ENCODE measurements at regions not wholly inside any gene's neighbourhood (a gene's known extent, or its start where the extent isn't known, plus 50 kb on each side); places are given as distances from the start of the nearest gene placed in this dataset.

GRCh38 chr4:186854256-186854655 is 130.6 kb upstream of the FAT1 start:
- H3K9me3 ChIP-seq = no peaks in the 10 kb centered on the region
- no peak for TF ChIP-seq CTCF (IDR thresholded peaks at IDR 0.05; ENCODE audit: low read depth, low read length)
- H3K4me1 ChIP-seq = no peaks in the 10 kb centered on the region
- H3K36me3 ChIP-seq = no peaks in the 10 kb centered on the region
- no peak for DNase-seq
- H3K4me3 ChIP-seq (ENCODE audit: low read depth, low read length) = no peak overlapping the region
- H3K27me3 ChIP-seq = no peaks in the 10 kb centered on the region

- TF ChIP-seq CTCF (IDR thresholded peaks at IDR 0.05; ENCODE audit: low read depth, low read length) = no peak
- H3K4me3 ChIP-seq (ENCODE audit: low read depth, low read length) = no peak overlapping the region
- H3K36me3 ChIP-seq = no peaks in the 10 kb centered on the region
- DNase-seq = no peak
- H3K4me1 ChIP-seq = no peaks in the 10 kb centered on the region
- no peaks in the 10 kb centered on the region for H3K9me3 ChIP-seq
- H3K27me3 ChIP-seq = no peaks in the 10 kb centered on the region
These were observed 131.5 kb upstream of the FAT1 start for GRCh38 chr4:186855111-186855510.

- no peak for TF ChIP-seq CTCF (IDR thresholded peaks at IDR 0.05; ENCODE audit: low read depth, low read length)
- H3K27me3 ChIP-seq = no peaks in the 10 kb centered on the region
- no peaks in the 10 kb centered on the region for H3K4me1 ChIP-seq
- H3K36me3 ChIP-seq = no peaks in the 10 kb centered on the region
- no peak for DNase-seq
- no peaks in the 10 kb centered on the region for H3K9me3 ChIP-seq
- no peak overlapping the region for H3K4me3 ChIP-seq (ENCODE audit: low read depth, low read length)
These were observed 134.1 kb upstream of the FAT1 start for GRCh38 chr4:186857793-186858192.

GRCh38 chr4:186858355-186858754 is 134.7 kb upstream of the FAT1 start:
- Histone ChIP-seq H3K36me3 (no peaks in the 10 kb centered on the region), H3K27me3 (no peaks in the 10 kb centered on the region), H3K4me1 (no peaks in the 10 kb centered on the region), H3K9me3 (no peaks in the 10 kb centered on the region), H3K4me3 (ENCODE audit: low read depth, low read length) (no peak overlapping the region)
- no peak for TF ChIP-seq CTCF (IDR thresholded peaks at IDR 0.05; ENCODE audit: low read depth, low read length)
- DNase-seq = no peak

GRCh38 chr4:186859420-186859819 is 135.8 kb upstream of the FAT1 start:
- H3K9me3 ChIP-seq = no peaks in the 10 kb centered on the region
- no peak for TF ChIP-seq CTCF (IDR thresholded peaks at IDR 0.05; ENCODE audit: low read depth, low read length)
- H3K27me3 ChIP-seq = no peaks in the 10 kb centered on the region
- H3K4me1 ChIP-seq = no peaks in the 10 kb centered on the region
- DNase-seq = no peak
- no peak overlapping the region for H3K4me3 ChIP-seq (ENCODE audit: low read depth, low read length)
- H3K36me3 ChIP-seq = no peaks in the 10 kb centered on the region

GRCh38 chr4:186861317-186861716 is 137.7 kb upstream of the FAT1 start:
- DNase-seq = no peak
- Histone ChIP-seq H3K27me3 (no peaks in the 10 kb centered on the region), H3K4me3 (ENCODE audit: low read depth, low read length) (no peak overlapping the region), H3K4me1 (no peaks in the 10 kb centered on the region), H3K9me3 (no peaks in the 10 kb centered on the region), H3K36me3 (no peaks in the 10 kb centered on the region)
- TF ChIP-seq CTCF (IDR thresholded peaks at IDR 0.05; ENCODE audit: low read depth, low read length) = no peak

Measured in BE2C (cell line).